ENCODE measurements at regions not wholly inside any gene's neighbourhood (a gene's known extent, or its start where the extent isn't known, plus 50 kb on each side); places are given as distances from the start of the nearest gene placed in this dataset.

- TF ChIP-seq CTCF (IDR thresholded peaks at IDR 0.05; ENCODE audit: insufficient read depth, low read length, severe bottlenecking): no peak
- Histone ChIP-seq H3K4me3 (ENCODE audit: low read depth, low read length) (no peak overlapping the region), H3K27me3 (ENCODE audit: control insufficient read depth, insufficient read depth, low read length) (no peaks in the 10 kb centered on the region), H3K36me3 (ENCODE audit: control insufficient read depth, insufficient read depth, low read length) (no peaks in the 10 kb centered on the region)
- DNase-seq (ENCODE audit: low read depth) (no peak), FAIRE-seq (no peak)
Observed at GRCh38 chr5:74072646-74073045, 446.6 kb downstream of the ARHGEF28 start.

GRCh38 chr5:74070766-74071165 lies 444.8 kb downstream of the ARHGEF28 start:
- no peak for TF ChIP-seq CTCF (IDR thresholded peaks at IDR 0.05; ENCODE audit: insufficient read depth, low read length, severe bottlenecking)
- FAIRE-seq (no peak), DNase-seq (ENCODE audit: low read depth) (no peak)
- Histone ChIP-seq H3K36me3 (ENCODE audit: control insufficient read depth, insufficient read depth, low read length) (no peaks in the 10 kb centered on the region), H3K27me3 (ENCODE audit: control insufficient read depth, insufficient read depth, low read length) (no peaks in the 10 kb centered on the region), H3K4me3 (ENCODE audit: low read depth, low read length) (no peak overlapping the region)

GRCh38 chr5:74069741-74070140 lies 443.7 kb downstream of the ARHGEF28 start:
- no peak for FAIRE-seq
- DNase-seq (ENCODE audit: low read depth): no peak
- Histone ChIP-seq H3K36me3 (ENCODE audit: control insufficient read depth, insufficient read depth, low read length) (no peaks in the 10 kb centered on the region), H3K27me3 (ENCODE audit: control insufficient read depth, insufficient read depth, low read length) (no peaks in the 10 kb centered on the region), H3K4me3 (ENCODE audit: low read depth, low read length) (no peak overlapping the region)
- TF ChIP-seq CTCF (IDR thresholded peaks at IDR 0.05; ENCODE audit: insufficient read depth, low read length, severe bottlenecking): no peak

- TF ChIP-seq CTCF (IDR thresholded peaks at IDR 0.05; ENCODE audit: insufficient read depth, low read length, severe bottlenecking): no peak
- DNase-seq (ENCODE audit: low read depth): peak; percentile 42
- Histone ChIP-seq H3K27me3 (ENCODE audit: control insufficient read depth, insufficient read depth, low read length) (no peaks in the 10 kb centered on the region), H3K4me3 (ENCODE audit: low read depth, low read length) (no peak overlapping the region), H3K36me3 (ENCODE audit: control insufficient read depth, insufficient read depth, low read length) (no peaks in the 10 kb centered on the region)
- no peak for FAIRE-seq
Observed at GRCh38 chr5:74067748-74068541, 441.9 kb downstream of the ARHGEF28 start.

GRCh38 chr5:74064911-74065310 lies 438.9 kb downstream of the ARHGEF28 start:
- FAIRE-seq: no peak

More at GRCh38 chr5:74064911-74065310, 438.9 kb downstream of the ARHGEF28 start:
- no peak for TF ChIP-seq CTCF (IDR thresholded peaks at IDR 0.05; ENCODE audit: insufficient read depth, low read length, severe bottlenecking)
- DNase-seq (ENCODE audit: low read depth): no peak
- no peak overlapping the region for H3K4me3 ChIP-seq (ENCODE audit: low read depth, low read length)
- H3K36me3 ChIP-seq (ENCODE audit: control insufficient read depth, insufficient read depth, low read length): no peaks in the 10 kb centered on the region
- no peaks in the 10 kb centered on the region for H3K27me3 ChIP-seq (ENCODE audit: control insufficient read depth, insufficient read depth, low read length)

Measured in bronchial epithelial cell (primary cell).